GM21423 (cell line): ENCODE measurements at regions not wholly inside any gene's neighbourhood (a gene's known extent, or its start where the extent isn't known, plus 50 kb on each side); places are given as distances from the start of the nearest gene placed in this dataset.
A peak's percentile ranks its signal among the peaks of the same experiment; 100 is the strongest.

Experiments used
- ATAC-seq: cut with Tn5 transposase; IDR thresholded peaks from one replicate; pipeline ENCODE4 v1.9.1; 2021; ENCODE audit warnings: mild to moderate bottlenecking, moderate library complexity; ENCODE audit not compliant: unreplicated experiment

- no peak for ATAC-seq
Observed at GRCh38 chr10:107915215-107915610, 750.7 kb upstream of the SORCS1 start.

DNA sequence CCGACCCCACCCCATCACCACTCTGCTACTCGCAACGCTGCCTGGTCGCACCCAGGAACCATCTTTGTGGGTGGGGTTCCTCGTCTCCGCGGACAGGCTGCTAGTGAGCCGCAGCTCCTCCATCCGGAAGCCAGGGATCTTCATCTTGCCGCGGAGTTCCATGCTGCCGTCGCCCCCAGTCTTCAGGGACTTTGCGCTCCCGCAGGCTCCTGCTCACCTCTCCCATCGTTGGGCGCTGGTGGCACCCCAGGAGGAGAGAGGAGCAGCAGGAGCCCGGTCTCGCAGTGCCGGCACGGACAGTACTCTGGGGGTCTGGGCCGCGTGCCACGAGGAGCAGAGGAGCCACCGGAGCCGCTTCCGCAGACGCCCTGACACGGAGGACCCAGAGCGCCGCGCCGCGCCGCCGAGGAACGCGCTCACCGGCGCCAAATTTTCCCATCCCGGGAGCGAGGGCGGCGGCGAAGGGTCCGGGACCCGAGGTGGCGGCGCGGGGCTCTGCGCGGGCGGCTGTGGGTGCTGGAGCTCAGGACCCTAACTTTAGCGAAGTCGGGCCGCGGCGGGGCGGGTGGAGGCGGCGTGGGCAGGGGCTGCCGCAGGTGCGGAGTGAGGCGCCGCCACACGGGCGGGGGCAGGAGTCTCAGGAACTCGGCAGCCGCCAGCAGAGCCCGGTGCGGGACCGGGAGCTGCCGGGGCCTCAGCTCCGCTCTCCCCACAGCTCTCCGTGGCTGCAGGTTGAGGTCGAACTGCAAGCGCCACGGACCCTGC lies 750.1 kb upstream of the SORCS1 start:
- no peak for ATAC-seq

DNA sequence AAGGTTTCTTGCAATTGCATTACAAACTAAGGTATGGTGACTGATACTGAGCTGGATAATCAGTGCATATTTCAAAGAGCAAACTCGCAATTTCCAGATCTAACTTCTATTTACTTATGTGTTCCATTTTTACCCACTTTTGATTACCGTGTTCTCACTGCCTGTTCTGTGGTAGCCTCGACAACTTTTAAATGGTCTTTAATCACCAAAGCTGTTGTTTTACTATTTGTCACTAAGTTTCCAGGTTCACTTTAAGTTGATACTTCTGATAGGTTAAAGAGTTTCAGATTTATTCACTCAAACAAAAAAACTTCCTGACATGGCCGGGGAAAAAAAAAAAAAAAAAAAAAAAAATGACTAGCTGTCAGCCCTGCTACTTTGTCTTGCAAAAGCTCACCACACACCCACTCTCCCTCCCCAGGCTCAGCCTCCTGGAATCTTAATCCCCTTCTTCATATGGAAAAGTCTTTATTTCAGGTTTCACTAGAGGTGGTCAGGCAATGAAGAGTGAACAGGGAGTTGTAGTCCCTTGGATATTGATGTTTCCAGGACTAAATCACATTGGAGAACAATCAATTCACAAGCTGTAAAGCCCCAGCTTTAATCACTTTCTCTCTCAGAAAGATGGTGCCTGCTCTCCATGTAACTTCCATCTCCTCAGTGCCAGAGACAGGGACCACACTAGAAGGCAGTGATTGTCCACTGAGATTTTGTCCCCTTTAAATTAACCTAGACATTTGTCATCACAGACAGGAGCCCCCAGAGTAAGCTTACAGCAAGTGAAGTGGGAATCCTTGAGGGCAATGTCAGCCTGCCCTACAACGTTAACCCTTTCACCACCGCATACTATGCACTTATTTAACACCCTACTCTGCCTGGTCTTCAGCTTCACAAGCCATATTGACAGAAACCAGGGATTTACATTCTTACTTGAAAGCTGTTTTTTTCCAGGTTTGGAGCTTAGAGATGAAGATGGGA lies 749.1 kb upstream of the SORCS1 start:
- no peak for ATAC-seq

GRCh38 chr10:107901076-107901475 lies 736.6 kb upstream of the SORCS1 start:
- no peak for ATAC-seq

DNA sequence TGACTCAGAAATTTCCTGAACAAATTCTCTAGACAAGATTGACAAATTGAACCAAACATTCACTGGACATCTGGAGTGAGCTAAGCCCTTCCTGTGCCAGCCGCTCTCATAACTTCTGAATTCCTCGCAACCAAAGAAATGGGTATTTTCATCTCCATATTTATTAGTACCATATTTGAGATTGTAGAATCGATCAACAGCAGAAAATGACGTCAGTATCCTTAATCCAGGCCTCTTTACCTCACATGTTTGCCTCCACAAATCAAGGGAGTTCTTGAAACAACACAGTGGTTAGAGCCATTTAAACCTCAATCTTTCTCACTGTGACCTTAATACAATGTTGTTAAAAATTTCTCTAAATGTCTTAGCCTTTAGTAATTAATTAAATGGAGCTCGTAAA lies 735.6 kb upstream of the SORCS1 start:
- no peak for ATAC-seq

DNA sequence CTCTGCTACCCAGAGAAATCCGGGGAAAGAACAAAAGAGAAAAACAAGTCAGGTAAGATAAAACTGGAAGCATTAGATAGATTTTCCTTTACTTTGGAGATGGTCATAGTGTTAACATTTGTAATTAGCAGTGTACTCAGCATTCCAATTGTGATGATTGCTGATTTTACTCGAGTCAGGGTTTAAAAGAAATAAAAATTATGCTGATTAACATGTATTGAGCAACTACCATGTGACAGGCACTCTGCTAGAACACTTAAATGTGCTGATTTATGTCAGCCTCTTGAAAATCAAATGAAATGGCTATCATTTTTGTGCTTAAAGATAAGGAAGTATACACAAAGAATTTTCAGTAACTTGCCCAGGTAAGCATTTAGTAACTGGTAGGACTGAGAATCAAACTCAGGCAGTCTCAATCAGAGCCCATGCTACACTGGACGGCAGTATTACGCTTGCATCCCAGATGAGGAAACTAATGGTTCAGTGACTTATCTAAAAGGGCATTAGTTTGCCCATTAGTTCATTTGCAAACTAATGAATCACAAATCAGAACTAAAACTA lies 735.1 kb upstream of the SORCS1 start:
- no peak for ATAC-seq

DNA sequence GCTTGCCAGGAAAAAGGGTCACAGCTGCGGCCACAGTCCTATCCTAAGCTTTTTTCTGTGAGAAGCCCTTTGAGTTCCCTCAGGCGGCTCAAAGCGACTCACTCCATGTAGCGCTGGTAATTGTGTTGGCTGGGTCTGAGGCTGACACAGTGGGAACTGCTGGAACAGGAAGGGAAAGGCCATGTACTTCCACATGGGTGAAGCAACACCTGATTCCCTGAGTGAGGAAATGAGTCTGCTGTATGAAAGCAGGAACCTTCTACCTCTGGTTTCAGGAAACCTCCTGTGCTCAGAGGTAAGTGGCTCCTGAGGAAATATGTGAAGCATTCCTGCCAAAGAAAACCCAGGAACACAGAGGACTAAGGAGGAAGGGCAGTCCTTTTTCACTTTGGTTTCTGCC lies 734.6 kb upstream of the SORCS1 start:
- ATAC-seq = no peak

DNA sequence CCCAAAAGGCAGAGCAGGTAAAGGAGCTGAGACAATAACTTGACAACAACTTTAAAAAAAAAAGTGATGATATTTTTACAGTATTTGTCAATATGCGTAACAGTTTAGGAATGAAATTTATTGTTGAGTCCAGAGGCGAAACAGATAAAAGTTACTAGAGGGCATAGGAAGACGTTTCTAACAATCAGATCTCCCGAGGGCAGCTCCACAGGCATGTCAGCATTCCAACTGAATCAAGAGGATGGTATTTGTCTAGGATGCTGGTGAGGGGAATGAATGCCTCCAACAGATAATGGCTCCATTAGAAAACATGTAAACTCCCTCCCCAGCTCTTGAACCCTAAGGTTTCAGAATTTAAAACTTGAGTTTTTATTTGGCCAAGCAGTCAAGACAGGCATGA lies 733.9 kb upstream of the SORCS1 start:
- ATAC-seq = no peak

GRCh38 chr10:107894516-107894915 lies 730.0 kb upstream of the SORCS1 start:
- no peak for ATAC-seq

DNA sequence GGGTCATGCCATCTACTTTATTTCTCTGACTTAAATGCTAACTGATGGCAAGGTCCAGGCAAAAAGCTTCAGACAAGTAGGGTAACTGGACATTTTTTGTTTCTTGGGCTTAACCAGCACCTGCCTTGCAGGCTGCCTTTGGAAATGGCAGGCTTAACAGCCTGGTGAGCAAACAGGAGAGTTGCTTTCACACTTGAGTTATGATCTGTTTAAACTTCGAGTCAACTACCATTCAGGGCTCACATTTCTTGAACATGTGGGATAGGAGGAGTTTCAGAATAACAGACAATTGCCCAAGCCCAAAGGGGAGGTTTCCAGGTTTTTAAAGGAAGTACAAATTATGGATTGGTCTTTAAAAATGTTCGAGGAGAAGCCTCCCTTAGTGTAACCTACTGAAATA lies 724.6 kb upstream of the SORCS1 start:
- no peak for ATAC-seq

DNA sequence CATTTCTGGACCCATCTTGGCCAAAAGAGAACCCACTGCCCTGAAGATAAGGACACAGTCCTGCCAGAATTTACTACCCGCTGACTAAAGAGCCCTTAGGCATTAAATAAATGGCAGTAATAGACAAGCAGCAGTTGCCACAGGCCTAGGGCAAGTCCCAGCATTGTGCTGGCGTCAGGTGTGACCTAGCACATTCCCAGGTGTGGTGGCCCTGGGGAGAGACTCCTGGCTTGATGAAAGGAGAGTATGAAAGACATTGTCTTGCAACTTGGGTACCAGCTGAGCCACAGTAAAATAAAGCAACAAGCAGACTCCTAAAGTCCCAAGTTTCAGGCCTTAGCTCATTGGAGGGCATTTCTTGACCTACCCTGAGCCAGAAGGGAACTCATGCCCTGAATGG lies 715.7 kb upstream of the SORCS1 start:
- no peak for ATAC-seq

DNA sequence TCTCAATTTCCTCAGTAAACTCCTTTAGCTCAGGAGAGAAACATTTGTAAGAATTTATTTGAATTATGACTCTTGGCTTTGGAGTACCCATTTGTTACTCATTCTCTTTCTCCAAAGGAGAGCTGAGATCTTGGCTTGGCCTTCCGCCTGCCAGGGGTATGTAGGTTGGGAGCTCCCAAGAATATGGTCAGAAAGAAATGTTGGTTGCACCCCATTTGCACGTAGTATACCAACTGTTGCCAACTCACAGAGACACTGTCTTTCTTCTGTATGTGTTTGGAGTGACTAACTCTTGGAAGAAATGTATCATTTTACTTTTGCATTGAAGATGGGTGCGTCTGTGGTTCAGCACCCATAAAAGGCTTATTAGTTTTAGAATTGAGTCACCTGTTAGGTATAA lies 708.5 kb upstream of the SORCS1 start:
- no peak for ATAC-seq

- no peak for ATAC-seq
Observed at GRCh38 chr10:107865691-107866090, 701.2 kb upstream of the SORCS1 start.

DNA sequence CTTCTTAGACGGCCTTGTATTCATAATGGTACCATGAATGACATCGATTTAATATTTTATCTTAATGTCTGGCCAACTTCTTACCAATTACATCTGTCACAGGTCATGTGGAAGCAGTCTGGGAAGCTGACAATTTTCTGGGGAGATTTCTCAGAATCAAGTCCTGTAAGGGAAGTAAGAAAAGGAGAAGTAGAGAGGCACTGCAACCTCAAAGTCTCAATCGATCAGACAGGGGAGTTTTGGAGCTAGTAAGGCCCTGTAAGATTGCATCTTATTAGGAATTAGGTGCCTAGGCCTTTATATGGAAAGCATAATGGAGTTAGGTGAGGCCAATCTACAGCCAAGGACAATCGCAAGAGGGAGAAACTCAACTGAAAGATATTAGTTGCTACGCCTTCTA lies 694.6 kb upstream of the SORCS1 start:
- ATAC-seq = no peak

- ATAC-seq = no peak
Observed at GRCh38 chr10:107856047-107856315, 691.5 kb upstream of the SORCS1 start.

GRCh38 chr10:107855301-107856046 lies 691.0 kb upstream of the SORCS1 start:
- no peak for ATAC-seq

GRCh38 chr10:107848726-107849360 lies 684.3 kb upstream of the SORCS1 start:
- no peak for ATAC-seq

DNA sequence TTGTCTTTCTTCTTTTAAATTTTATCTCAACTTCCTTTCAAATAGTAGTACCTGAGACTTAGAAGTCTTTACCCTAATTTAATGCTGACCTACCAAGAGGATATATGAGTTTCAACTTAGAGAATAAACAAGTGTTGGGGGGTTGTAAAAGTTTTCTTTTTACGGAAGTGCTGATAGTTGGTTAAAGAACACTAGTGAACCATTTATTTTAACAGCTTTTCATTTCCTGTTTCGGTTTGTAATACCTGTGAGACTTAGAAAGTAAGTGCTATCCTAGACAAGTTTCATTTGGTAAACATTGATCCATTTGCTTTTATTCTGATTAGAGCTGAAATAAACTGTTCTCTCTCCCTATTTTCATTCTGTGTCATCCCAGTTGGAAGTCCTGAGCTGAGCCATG lies 683.1 kb upstream of the SORCS1 start:
- ATAC-seq = peak; percentile 98

DNA sequence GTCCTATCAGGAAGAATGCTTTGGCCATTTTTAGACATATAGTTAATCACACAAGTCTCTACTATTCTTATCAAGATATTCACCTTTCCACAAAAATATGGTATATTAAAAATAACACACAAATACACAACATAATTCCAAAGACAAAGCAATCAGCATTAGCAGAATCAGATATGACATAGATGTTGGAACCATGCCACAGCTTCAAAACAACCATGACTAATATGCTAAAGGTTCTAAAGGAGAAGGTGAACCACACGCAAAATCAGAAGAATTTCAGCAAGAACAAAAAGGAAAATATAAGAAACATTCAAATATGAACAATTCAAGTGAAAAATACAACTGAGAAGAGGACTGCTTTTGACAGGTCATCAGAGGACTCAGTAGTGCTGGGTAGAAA lies 670.2 kb upstream of the SORCS1 start:
- ATAC-seq = no peak

DNA sequence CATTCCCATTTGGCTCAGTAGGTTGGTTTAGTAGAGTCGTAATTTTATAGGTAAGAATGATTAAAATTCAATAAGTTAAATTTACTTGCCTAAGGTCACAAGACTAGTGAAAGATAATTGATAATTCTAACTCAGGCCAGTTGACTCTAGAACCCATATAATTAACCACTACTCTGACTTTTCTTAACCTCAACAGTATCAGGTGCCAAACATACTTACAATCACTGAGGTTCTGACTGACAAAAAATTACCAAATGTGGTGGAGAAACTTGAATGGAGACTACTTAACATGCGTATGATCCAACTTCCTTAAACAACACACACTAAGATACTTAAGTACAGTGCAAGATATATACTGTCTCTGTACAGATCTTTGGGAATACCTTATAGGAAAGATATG lies 667.3 kb upstream of the SORCS1 start:
- no peak for ATAC-seq

GRCh38 chr10:107829161-107829560 lies 664.7 kb upstream of the SORCS1 start:
- no peak for ATAC-seq
